BJ (cell line): ENCODE measurements at regions not wholly inside any gene's neighbourhood (a gene's known extent, or its start where the extent isn't known, plus 50 kb on each side); places are given as distances from the start of the nearest gene placed in this dataset.

ENCODE experiments used
- CTCF ChIA-PET: fragments of 350-600 bp; formaldehyde crosslinking; extraction: SDS; loops from one replicate; lab custom pipeline; 2021; ENCODE audit warnings: antibody characterized with exemption, inconsistent platforms; lab: Yijun Ruan, JAX
- POLR2A ChIA-PET: fragments of 300-600 bp; sonication (Branson Sonifier 250); formaldehyde crosslinking; extraction: SDS; loops from one replicate; lab custom pipeline; 2021; ENCODE audit warnings: antibody characterized with exemption; lab: Charles Lee
- DNase-seq: peaks from one replicate; pipeline ENCODE4 v3.0.0-alpha.2; 2011; ENCODE audit warnings: low read depth
- H3K27me3 ChIP-seq: 2 replicates; pipeline ENCODE4 v1.6.0; 2011; ENCODE audit warnings: low read length; ENCODE audit not compliant: control insufficient read depth, insufficient read depth
- H3K36me3 ChIP-seq: 2 replicates; pipeline ENCODE4 v1.5.1; 2011; ENCODE audit warnings: low read length; ENCODE audit not compliant: control insufficient read depth, insufficient read depth
- H3K4me3 ChIP-seq: 2 replicates; pipeline ENCODE4 v1.5.1; 2011; ENCODE audit warnings: low read depth, mild to moderate bottlenecking, control low read depth, low read length
- TF ChIP-seq, protein P1 (sequence below): IDR thresholded peaks from 2 replicates; pipeline ENCODE4 v1.5.1; 2011; ENCODE audit warnings: low read depth, mild to moderate bottlenecking, control low read depth, inconsistent platforms, low read length, moderate library complexity; ENCODE audit not compliant: insufficient read depth

DNA sequence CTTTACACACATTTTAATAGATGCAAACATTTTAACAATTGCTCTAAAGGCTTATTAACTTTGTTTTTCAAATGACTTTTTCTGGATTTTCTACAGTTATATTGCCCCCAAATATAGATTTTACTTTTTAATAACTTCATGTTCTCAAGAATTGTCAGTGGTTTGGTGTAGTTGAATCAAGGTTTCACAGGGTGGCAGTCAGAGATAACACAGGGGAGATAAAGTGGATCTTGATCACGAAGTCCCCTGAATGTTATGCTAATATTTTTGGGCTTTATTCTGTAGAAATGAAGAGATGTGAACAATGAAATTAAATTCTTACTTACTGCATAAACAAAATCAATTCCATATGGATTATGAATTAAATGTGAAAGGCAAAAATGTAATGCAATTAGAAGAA is 248.1 kb downstream of the AEBP2 start:
- DNase-seq: no peak
- Histone ChIP-seq H3K36me3 (no peaks in the 10 kb centered on the region), H3K27me3 (no peaks in the 10 kb centered on the region), H3K4me3 (no peak overlapping the region)
- TF ChIP-seq, protein P1, sequence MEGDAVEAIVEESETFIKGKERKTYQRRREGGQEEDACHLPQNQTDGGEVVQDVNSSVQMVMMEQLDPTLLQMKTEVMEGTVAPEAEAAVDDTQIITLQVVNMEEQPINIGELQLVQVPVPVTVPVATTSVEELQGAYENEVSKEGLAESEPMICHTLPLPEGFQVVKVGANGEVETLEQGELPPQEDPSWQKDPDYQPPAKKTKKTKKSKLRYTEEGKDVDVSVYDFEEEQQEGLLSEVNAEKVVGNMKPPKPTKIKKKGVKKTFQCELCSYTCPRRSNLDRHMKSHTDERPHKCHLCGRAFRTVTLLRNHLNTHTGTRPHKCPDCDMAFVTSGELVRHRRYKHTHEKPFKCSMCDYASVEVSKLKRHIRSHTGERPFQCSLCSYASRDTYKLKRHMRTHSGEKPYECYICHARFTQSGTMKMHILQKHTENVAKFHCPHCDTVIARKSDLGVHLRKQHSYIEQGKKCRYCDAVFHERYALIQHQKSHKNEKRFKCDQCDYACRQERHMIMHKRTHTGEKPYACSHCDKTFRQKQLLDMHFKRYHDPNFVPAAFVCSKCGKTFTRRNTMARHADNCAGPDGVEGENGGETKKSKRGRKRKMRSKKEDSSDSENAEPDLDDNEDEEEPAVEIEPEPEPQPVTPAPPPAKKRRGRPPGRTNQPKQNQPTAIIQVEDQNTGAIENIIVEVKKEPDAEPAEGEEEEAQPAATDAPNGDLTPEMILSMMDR: no peak
- ChIA-PET POLR2A (no interaction called here), CTCF (no interaction called here)

DNA sequence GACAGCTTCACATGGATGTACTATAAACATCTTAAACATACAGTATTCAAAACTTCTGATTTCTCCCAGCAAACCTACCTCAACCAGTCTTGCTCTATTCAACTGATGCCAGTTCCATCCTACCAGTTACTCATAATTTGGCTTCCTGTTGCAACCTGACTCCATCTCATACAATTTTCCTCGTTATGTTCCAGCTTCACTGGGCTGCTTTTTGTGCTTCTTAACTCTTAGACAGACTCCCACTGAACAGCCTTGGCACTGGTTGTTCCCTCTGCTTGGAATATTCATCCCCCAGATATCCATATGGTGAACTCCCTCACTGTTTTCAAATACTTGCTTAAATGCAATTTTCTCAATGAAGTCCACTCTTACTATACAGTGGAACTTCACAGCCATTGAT is 249.2 kb downstream of the AEBP2 start:
- POLR2A ChIA-PET: no interaction called here

DNA sequence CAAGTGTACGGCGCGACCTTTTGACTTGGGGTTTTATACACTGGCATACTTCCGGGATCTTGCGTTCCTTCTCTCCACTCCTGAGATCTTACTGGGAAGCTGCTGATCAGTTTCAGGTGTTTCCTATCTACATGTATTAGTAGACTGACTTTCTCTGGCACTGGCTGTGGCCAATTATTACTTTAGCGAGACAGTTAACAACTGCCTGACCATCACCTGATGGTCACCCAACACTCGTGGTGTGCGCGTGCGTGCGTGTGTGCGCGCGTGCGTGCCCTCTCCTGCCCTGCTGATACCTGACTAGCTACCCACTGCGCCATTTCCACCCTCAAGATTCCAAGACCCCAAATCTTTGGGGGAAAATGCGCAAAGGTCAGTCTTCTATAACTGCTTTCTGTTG is 249.9 kb downstream of the AEBP2 start:
- TF ChIP-seq, protein P1: no peak

More for the DNA sequence above, 249.2 kb downstream of the AEBP2 start:
- CTCF ChIA-PET: no interaction called here
- DNase-seq: no peak
- TF ChIP-seq, protein P1: no peak
- Histone ChIP-seq H3K36me3 (no peaks in the 10 kb centered on the region), H3K27me3 (no peaks in the 10 kb centered on the region), H3K4me3 (no peak overlapping the region)

DNA sequence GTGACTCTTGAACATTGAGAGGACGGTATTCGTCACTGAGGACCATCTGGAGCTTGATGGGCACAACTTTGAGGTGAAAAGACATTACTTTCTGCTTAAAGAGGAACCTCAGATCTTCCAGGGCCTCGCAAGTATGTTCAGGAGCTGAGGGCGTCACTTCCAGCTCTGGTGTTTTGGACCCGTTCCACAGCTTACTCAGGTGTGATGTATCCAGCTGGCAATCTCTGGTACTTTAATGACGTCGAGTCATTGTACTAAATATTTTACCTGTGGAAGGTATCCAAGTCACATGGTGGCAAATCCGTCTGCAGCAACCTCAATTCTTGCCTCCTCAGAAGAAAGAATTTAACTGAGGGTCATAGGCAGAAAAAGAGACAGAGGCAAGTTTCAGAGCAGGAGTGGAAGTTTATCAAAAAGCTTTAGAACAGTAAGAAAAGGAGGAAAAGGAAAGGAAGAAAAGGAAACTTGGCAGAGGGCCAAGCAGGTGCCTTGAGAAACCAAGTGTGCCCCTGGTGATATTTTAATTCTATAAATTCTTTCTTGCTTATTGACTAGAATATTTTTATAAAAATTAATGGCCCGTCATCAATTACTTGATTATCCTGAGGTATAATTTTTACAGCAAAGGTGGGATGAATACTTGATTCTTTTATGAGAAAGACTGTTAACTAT is 250.6 kb downstream of the AEBP2 start:
- POLR2A ChIA-PET: no interaction called here
- H3K36me3 ChIP-seq: no peaks in the 10 kb centered on the region
- DNase-seq: no peak
- CTCF ChIA-PET: no interaction called here
- no peak overlapping the region for H3K4me3 ChIP-seq
- no peaks in the 10 kb centered on the region for H3K27me3 ChIP-seq
- TF ChIP-seq, protein P1: no peak

More for the DNA sequence above, 249.9 kb downstream of the AEBP2 start:
- no peak overlapping the region for H3K4me3 ChIP-seq
- POLR2A ChIA-PET: no interaction called here
- H3K27me3 ChIP-seq: no peaks in the 10 kb centered on the region
- no peaks in the 10 kb centered on the region for H3K36me3 ChIP-seq
- CTCF ChIA-PET: no interaction called here
- no peak for DNase-seq

DNA sequence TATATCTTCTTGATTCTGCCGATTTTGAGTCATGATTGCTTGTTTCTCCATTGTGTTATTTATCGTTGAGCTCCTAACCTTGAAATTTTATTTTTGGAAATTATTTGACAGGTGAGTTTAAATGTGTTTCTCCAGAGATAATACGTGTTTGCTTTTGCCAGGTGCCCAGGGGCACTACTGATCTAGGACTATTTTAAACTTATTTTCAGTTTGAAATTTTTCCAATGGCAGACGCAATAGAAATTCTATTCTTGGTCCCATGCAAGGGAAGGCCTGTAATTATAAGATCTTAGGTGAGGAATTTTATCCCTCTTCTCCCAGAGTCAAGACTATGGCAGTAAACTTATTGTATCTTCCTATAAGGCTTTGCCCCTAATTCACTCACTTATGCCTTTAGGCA is 252.8 kb downstream of the AEBP2 start:
- POLR2A ChIA-PET: no interaction called here
- TF ChIP-seq, protein P1: no peak

More for the DNA sequence above, 252.8 kb downstream of the AEBP2 start:
- CTCF ChIA-PET: interaction anchor here (0.7 kb wide), 1 partner anchor 224 kb away, joined by 3 read pairs; no protein-coding TSS in a partner anchor
- no peak overlapping the region for H3K4me3 ChIP-seq
- H3K36me3 ChIP-seq: no peaks in the 10 kb centered on the region
- no peak for DNase-seq
- H3K27me3 ChIP-seq: no peaks in the 10 kb centered on the region
